Panc1 (cell line): ENCODE measurements at regions not wholly inside any gene's neighbourhood (a gene's known extent, or its start where the extent isn't known, plus 50 kb on each side); places are given as distances from the start of the nearest gene placed in this dataset.

Experiments used
- ATAC-seq: fragments of 200-7000 bp; cut with Tn5 transposase; 2 replicates; pipeline ENCODE4 v1.9.1; 2020; ENCODE audit warnings: mild to moderate bottlenecking, moderate library complexity
- BruUV-seq: library from RNA; stranded (reverse); fragments of 400-500 nt; replicated peaks from 2 replicates; lab custom pipeline; 2021; lab: Mats Ljungman, UMichigan
- CTCF ChIA-PET: fragments of 300-600 bp; sonication (Branson Sonifier 250); formaldehyde crosslinking; loops from one replicate; lab custom pipeline; 2022; ENCODE audit warnings: antibody characterized with exemption; lab: Charles Lee
- POLR2A ChIA-PET: fragments of 300-600 bp; sonication (Branson Sonifier 250); formaldehyde crosslinking; loops from one replicate; lab custom pipeline; 2022; ENCODE audit warnings: antibody characterized with exemption; lab: Charles Lee
- DNase-seq: peaks from one replicate; pipeline ENCODE4 v3.0.0-alpha.2; 2010; ENCODE audit warnings: low read depth, low spot score
- H3K27ac ChIP-seq: 2 replicates; pipeline ENCODE4 v1.5.1; 2011; ENCODE audit warnings: mild to moderate bottlenecking, low read length, inconsistent platforms
- H3K27me3 ChIP-seq: fragments of 200-500 bp; sonication (Bioruptor generic); 2 replicates; pipeline ENCODE4 v1.6.0; 2014; ENCODE audit warnings: low read length, inconsistent platforms; ENCODE audit not compliant: control insufficient read depth, insufficient read depth
- H3K36me3 ChIP-seq: fragments of 200-500 bp; sonication (Bioruptor generic); 2 replicates; pipeline ENCODE4 v1.5.1; 2014; ENCODE audit warnings: inconsistent platforms, mild to moderate bottlenecking, low read length, moderate library complexity; ENCODE audit not compliant: control insufficient read depth, insufficient read depth
- H3K4me1 ChIP-seq: 2 replicates; pipeline ENCODE4 v1.5.1; 2011; ENCODE audit warnings: inconsistent platforms, mild to moderate bottlenecking, low read length, moderate library complexity; ENCODE audit not compliant: control insufficient read depth, insufficient read depth
- H3K4me3 ChIP-seq, 2 experiments: 2 replicates each; pipeline ENCODE4 v1.5.1; 2011 to 2012; ENCODE audit warnings: low read depth in 2 of 2, low read length in 2 of 2, mild to moderate bottlenecking in 2 of 2, inconsistent platforms in 1 of 2, moderate library complexity in 1 of 2
- H3K9me3 ChIP-seq: fragments of 200-500 bp; sonication (Bioruptor generic); 2 replicates; pipeline ENCODE4 v1.5.1; 2014; ENCODE audit warnings: low read depth, mild to moderate bottlenecking, inconsistent platforms, low read length, moderate library complexity; ENCODE audit not compliant: control insufficient read depth, insufficient read depth
- POLR2AphosphoS5 ChIP-seq: IDR thresholded peaks from 2 replicates; pipeline ENCODE4 v1.6.1; 2012; ENCODE audit warnings: mild to moderate bottlenecking, low read depth, low read length, moderate library complexity
- SIN3A ChIP-seq: IDR thresholded peaks from 2 replicates; pipeline ENCODE4 v1.6.1; 2012; ENCODE audit warnings: low read depth, mild to moderate bottlenecking, low read length, moderate library complexity, borderline replicate concordance; ENCODE audit not compliant: insufficient read depth
- TCF7L2 ChIP-seq: IDR thresholded peaks from 2 replicates; pipeline ENCODE4 v1.6.1; 2011; ENCODE audit warnings: mild to moderate bottlenecking, low read depth, low read length, inconsistent platforms
- in situ Hi-C: cut with HindIII; loops from 2 replicates; pipeline ENCODE4 v1.10.0; 2016; ENCODE audit warnings: low sequenced_read_pairs, low pct_unique_long_range_greater_than_20kb
- intact Hi-C: fragments of 100-400 bp; cut with micrococcal nuclease; formaldehyde crosslinking; loops from one replicate; pipeline ENCODE4 v1.10.0; 2022; ENCODE audit not compliant: unreplicated experiment
- TF ChIP-seq, protein P1 (sequence below), 2 experiments: IDR thresholded peaks; 2 replicates each; pipeline ENCODE4 v1.6.1; 2011 to 2012; ENCODE audit warnings: low read depth in 2 of 2, control low read depth in 1 of 2, low read length in 1 of 2, mild to moderate bottlenecking in 1 of 2, moderate library complexity in 1 of 2; ENCODE audit not compliant: insufficient read depth in 1 of 2
- TF ChIP-seq, protein P2 (sequence below): fragments of 450-650 bp; IDR thresholded peaks from 2 replicates; pipeline ENCODE4 v1.5.1; 2017; ENCODE audit warnings: mild to moderate bottlenecking

DNA sequence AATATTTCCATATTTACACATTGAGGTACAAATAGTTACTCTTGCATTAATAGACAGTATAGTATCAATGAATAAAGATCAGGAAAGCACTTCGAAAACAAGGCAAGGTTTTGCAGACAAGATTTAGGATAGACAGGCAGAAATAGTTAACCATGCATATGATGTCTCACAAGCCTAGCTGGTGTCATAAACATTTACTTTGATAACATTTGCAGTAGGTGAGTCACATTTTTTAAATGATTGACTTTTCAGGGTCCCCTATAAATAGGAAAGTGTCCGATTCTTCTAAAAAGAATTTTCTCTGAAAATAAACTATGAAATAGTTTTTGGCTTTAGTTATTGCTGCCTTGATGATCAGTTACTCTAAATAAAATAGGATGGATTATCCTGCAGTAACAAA, 162.1 kb downstream of the SNX18 start:
- intact Hi-C loops (no loop called here), in situ Hi-C loops (no loop called here)
- BruUV-seq, result no TSS peak
- ATAC-seq, result no peak
- no peaks in the 10 kb centered on the region for H3K27me3 ChIP-seq
- POLR2A ChIA-PET, result no interaction called here
- no peaks in the 10 kb centered on the region for H3K36me3 ChIP-seq
- TF ChIP-seq TCF7L2, result no peak
- TF ChIP-seq, protein P1, sequence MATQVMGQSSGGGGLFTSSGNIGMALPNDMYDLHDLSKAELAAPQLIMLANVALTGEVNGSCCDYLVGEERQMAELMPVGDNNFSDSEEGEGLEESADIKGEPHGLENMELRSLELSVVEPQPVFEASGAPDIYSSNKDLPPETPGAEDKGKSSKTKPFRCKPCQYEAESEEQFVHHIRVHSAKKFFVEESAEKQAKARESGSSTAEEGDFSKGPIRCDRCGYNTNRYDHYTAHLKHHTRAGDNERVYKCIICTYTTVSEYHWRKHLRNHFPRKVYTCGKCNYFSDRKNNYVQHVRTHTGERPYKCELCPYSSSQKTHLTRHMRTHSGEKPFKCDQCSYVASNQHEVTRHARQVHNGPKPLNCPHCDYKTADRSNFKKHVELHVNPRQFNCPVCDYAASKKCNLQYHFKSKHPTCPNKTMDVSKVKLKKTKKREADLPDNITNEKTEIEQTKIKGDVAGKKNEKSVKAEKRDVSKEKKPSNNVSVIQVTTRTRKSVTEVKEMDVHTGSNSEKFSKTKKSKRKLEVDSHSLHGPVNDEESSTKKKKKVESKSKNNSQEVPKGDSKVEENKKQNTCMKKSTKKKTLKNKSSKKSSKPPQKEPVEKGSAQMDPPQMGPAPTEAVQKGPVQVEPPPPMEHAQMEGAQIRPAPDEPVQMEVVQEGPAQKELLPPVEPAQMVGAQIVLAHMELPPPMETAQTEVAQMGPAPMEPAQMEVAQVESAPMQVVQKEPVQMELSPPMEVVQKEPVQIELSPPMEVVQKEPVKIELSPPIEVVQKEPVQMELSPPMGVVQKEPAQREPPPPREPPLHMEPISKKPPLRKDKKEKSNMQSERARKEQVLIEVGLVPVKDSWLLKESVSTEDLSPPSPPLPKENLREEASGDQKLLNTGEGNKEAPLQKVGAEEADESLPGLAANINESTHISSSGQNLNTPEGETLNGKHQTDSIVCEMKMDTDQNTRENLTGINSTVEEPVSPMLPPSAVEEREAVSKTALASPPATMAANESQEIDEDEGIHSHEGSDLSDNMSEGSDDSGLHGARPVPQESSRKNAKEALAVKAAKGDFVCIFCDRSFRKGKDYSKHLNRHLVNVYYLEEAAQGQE (IDR thresholded peaks at IDR 0.05; ENCODE audit: insufficient read depth in 1 of 2, low read depth in 2 of 2, low read length in 1 of 2), result no peak
- TF ChIP-seq, protein P2, sequence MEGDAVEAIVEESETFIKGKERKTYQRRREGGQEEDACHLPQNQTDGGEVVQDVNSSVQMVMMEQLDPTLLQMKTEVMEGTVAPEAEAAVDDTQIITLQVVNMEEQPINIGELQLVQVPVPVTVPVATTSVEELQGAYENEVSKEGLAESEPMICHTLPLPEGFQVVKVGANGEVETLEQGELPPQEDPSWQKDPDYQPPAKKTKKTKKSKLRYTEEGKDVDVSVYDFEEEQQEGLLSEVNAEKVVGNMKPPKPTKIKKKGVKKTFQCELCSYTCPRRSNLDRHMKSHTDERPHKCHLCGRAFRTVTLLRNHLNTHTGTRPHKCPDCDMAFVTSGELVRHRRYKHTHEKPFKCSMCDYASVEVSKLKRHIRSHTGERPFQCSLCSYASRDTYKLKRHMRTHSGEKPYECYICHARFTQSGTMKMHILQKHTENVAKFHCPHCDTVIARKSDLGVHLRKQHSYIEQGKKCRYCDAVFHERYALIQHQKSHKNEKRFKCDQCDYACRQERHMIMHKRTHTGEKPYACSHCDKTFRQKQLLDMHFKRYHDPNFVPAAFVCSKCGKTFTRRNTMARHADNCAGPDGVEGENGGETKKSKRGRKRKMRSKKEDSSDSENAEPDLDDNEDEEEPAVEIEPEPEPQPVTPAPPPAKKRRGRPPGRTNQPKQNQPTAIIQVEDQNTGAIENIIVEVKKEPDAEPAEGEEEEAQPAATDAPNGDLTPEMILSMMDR, result no peak
- no peak overlapping the region for H3K27ac ChIP-seq
- no peak for DNase-seq
- H3K4me1 ChIP-seq, result no peaks in the 10 kb centered on the region
- no peaks in the 10 kb centered on the region for H3K9me3 ChIP-seq
- H3K4me3 ChIP-seq, result no peak overlapping the region
- CTCF ChIA-PET, result no interaction called here

DNA sequence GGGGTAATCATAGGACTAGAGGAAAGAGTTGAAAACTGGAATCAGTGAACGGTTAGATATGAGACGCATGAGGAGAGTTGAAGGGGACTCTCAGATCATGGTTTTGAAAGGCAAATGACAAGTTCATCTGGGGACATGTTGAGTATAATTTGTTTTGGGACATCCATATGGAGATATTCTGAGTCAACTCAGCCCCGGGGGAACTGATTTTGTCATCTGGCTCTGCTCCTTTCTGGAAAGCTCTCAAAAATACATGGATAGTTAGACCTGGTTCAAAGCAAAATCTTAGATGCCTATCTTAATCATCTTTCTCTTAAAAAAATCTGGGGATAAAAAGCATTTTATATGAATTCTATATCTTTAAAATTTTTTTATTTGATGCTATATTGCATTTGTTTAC, 161.2 kb downstream of the SNX18 start:
- no peaks in the 10 kb centered on the region for H3K9me3 ChIP-seq
- H3K27ac ChIP-seq, result no peak overlapping the region
- DNase-seq (no peak), ATAC-seq (no peak)
- no peaks in the 10 kb centered on the region for H3K36me3 ChIP-seq
- intact Hi-C loops, result no loop called here
- no TSS peak for BruUV-seq
- in situ Hi-C loops, result no loop called here
- H3K27me3 ChIP-seq, result no peaks in the 10 kb centered on the region
- CTCF ChIA-PET, result no interaction called here
- H3K4me3 ChIP-seq, result no peak overlapping the region
- no peaks in the 10 kb centered on the region for H3K4me1 ChIP-seq
- TF ChIP-seq SIN3A (no peak), POLR2AphosphoS5 (no peak), TCF7L2 (no peak)
- TF ChIP-seq, protein P2, result no peak
- TF ChIP-seq, protein P1 (IDR thresholded peaks at IDR 0.05; ENCODE audit: insufficient read depth in 1 of 2, low read depth in 2 of 2, low read length in 1 of 2), result no peak
- POLR2A ChIA-PET, result no interaction called here
